ENCODE measurements at regions not wholly inside any gene's neighbourhood (a gene's known extent, or its start where the extent isn't known, plus 50 kb on each side); places are given as distances from the start of the nearest gene placed in this dataset.

DNA sequence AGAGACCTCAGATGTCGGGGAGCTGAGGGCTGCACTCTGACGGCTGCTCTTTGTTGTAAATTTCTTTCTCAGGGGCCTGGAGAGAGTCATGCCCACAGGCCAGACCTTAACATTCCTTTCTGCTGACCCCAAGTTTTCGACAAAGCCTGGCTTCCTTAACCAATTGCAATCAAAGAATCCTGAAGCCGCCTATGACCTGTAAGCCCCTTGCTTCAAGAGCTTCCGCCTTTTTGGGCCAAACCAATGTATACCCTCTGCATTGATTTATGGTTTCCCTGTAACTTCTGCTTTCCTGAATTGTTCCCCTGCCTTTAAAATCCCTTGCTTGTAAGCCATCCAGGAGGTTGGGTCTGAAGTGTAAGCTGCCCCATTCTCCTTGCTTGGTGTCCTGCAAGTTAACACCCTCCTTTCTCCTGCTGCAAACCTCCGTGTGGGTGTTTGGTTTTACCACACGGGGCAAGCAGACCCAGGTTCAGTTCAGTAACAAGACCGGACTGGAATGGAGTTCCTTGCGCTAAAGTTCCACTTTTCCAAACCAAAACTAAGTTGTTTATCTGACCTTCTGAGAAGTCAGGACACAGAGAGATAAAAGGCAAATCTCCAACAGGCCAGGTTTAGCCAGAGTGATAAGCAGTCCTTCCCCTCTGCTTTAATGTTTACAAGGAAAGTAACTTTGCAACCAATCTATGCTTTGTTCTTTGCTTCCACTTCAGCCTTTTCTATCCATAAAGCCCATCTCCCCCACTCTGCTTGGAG is 141.6 kb downstream of the KCNJ12 start:
- H3K27ac Mint-ChIP-seq: no peak overlapping the region
- H3K27me3 ChIP-seq (ENCODE audit: insufficient read depth, low read length): no peaks in the 10 kb centered on the region
- H3K4me1 ChIP-seq (ENCODE audit: insufficient read depth, low read length): no peaks in the 10 kb centered on the region
- peaks cover 5 to 8% of the 10 kb centered on the region in 2 donors for H3K27me3 Mint-ChIP-seq
- DNase-seq: no peak
- no peak overlapping the region for H3K4me3 Mint-ChIP-seq
- H3K9me3 Mint-ChIP-seq: no peaks in the 10 kb centered on the region
- CTCF ChIA-PET (ENCODE audit: partially characterized antibody): no interaction called here
- intact Hi-C loops (cut with micrococcal nuclease): no loop called here
- H3K4me3 ChIP-seq (ENCODE audit: low read length in 2 of 2): no peak overlapping the region
- no peak overlapping the region for H3K27ac ChIP-seq (ENCODE audit: low read depth, low read length)
- no peaks in the 10 kb centered on the region for H3K4me1 Mint-ChIP-seq
- no peaks in the 10 kb centered on the region for H3K36me3 ChIP-seq (ENCODE audit: insufficient read depth, low read length)
- POLR2A ChIA-PET (ENCODE audit: partially characterized antibody): no interaction called here
- no peaks in the 10 kb centered on the region for H3K9me3 ChIP-seq (ENCODE audit: control insufficient read depth in 1 of 2, low read length in 2 of 2)
- no peaks in the 10 kb centered on the region for H3K36me3 Mint-ChIP-seq

DNA sequence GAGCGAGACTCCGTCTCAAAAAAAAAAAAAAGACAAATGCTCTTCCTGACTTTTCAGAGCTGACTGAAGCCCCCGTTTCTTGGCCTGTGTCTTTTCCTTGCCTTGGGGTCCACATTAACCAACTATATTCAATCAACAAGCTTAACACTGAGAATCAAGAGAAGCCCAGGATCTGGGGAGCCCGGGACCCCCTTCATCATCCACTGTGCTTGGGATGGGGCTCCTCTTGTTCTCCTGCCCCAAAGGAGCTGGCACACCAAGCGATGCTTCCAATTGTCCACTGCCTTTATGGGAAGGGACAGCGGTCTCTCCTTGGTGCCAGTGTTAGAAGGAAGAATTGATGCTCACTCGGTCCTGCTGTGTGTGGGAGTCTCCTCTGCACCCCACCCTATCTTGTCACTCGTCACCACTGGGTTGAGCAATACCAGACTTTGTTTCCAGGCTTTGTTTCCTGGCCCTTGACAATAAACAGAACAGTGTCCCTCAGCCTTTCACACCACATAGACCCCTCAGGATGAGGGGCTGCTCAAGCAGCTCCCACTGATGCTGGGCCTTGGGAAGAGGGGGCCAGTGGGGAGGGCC is 146.7 kb downstream of the KCNJ12 start:
- Histone ChIP-seq H3K4me3 (ENCODE audit: low read length in 2 of 2) (no peak overlapping the region), H3K27me3 (ENCODE audit: insufficient read depth, low read length) (no peaks in the 10 kb centered on the region), H3K27ac (ENCODE audit: low read depth, low read length) (no peak overlapping the region), H3K36me3 (ENCODE audit: insufficient read depth, low read length) (no peaks in the 10 kb centered on the region), H3K4me1 (ENCODE audit: insufficient read depth, low read length) (no peaks in the 10 kb centered on the region), H3K9me3 (ENCODE audit: control insufficient read depth in 1 of 2, low read length in 2 of 2) (no peaks in the 10 kb centered on the region)
- no peak overlapping the region for H3K27ac Mint-ChIP-seq
- ChIA-PET POLR2A (ENCODE audit: partially characterized antibody) (no interaction called here), CTCF (ENCODE audit: partially characterized antibody) (interaction anchor here (1.1 to 1.6 kb wide), 2 partner anchors 10 to 11 kb away, joined by 4 to 7 read pairs; no protein-coding TSS in a partner anchor)
- intact Hi-C loops (cut with micrococcal nuclease): no loop called here
- no peaks in the 10 kb centered on the region for H3K4me1 Mint-ChIP-seq
- H3K27me3 Mint-ChIP-seq: peaks cover 8 to 13% of the 10 kb centered on the region in 2 donors
- no peaks in the 10 kb centered on the region for H3K9me3 Mint-ChIP-seq
- DNase-seq: no peak
- no peaks in the 10 kb centered on the region for H3K36me3 Mint-ChIP-seq
- H3K4me3 Mint-ChIP-seq: no peak overlapping the region

DNA sequence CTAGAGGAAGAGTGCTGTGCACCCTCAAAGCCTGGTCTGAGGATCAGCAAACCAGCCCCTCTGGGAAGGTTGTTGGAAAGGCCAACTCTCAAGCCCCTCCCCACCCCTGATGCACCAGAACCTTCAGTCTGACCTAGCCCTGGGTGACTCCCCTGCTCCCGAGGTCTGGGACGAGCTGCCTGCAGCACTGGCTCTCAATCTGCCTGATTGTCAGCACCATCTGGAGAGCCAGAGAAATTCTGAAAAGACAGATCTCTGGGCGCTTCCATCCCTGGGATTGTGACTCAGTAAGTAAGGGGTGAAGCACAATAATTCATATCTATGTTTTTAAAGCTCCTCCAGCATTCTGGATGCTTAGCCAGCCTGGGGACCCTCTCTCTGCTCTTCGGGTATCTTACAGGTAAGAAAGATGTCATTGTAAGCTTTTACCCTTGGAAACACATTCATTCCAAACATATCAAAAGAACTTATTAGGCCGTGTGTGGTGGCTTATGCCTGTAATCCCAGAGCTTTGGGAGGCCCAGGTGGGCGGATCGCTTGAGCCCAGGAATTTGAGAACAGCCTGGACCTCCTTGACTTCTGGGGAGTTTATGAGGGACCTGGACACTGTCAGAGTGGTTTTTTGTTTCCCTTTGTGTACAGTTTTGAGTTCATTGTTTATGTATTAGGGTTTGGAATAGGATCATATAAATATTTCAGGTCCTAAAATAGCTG is 147.5 kb downstream of the KCNJ12 start:
- H3K9me3 Mint-ChIP-seq: no peaks in the 10 kb centered on the region
- no peaks in the 10 kb centered on the region for H3K36me3 Mint-ChIP-seq
- POLR2A ChIA-PET (ENCODE audit: partially characterized antibody): no interaction called here
- peaks cover 8 to 13% of the 10 kb centered on the region in 2 donors for H3K27me3 Mint-ChIP-seq
- H3K27ac Mint-ChIP-seq: no peak overlapping the region
- Histone ChIP-seq H3K4me1 (ENCODE audit: insufficient read depth, low read length) (no peaks in the 10 kb centered on the region), H3K27ac (ENCODE audit: low read depth, low read length) (no peak overlapping the region), H3K4me3 (ENCODE audit: low read length in 2 of 2) (no peak overlapping the region), H3K27me3 (ENCODE audit: insufficient read depth, low read length) (no peaks in the 10 kb centered on the region), H3K36me3 (ENCODE audit: insufficient read depth, low read length) (no peaks in the 10 kb centered on the region), H3K9me3 (ENCODE audit: control insufficient read depth in 1 of 2, low read length in 2 of 2) (no peaks in the 10 kb centered on the region)
- intact Hi-C loops (cut with micrococcal nuclease): no loop called here
- H3K4me1 Mint-ChIP-seq: no peaks in the 10 kb centered on the region
- CTCF ChIA-PET (ENCODE audit: partially characterized antibody): interaction anchor here (1.6 to 1.9 kb wide), 2 partner anchors 10 to 12 kb away, joined by 4 to 6 read pairs; no protein-coding TSS in a partner anchor
- no peak overlapping the region for H3K4me3 Mint-ChIP-seq
- DNase-seq: no peak

GRCh38 chr17:21524211-21524591 is 148.0 kb downstream of the KCNJ12 start:
- H3K9me3 ChIP-seq (ENCODE audit: control insufficient read depth in 1 of 2, low read length in 2 of 2): no peaks in the 10 kb centered on the region
- no peak overlapping the region for H3K4me3 ChIP-seq (ENCODE audit: low read length in 2 of 2)
- no peak overlapping the region for H3K27ac Mint-ChIP-seq
- H3K27me3 Mint-ChIP-seq: peaks cover 7 to 13% of the 10 kb centered on the region in 2 donors
- no peaks in the 10 kb centered on the region for H3K4me1 Mint-ChIP-seq
- ChIA-PET CTCF (ENCODE audit: partially characterized antibody) (interaction anchor here (1.0 to 1.9 kb wide), 2 partner anchors 13 to 244 kb away, joined by 3 to 6 read pairs; no protein-coding TSS in a partner anchor), POLR2A (ENCODE audit: partially characterized antibody) (no interaction called here)
- intact Hi-C loops (cut with micrococcal nuclease): no loop called here
- H3K4me3 Mint-ChIP-seq: no peak overlapping the region
- no peaks in the 10 kb centered on the region for H3K4me1 ChIP-seq (ENCODE audit: insufficient read depth, low read length)
- H3K27ac ChIP-seq (ENCODE audit: low read depth, low read length): no peak overlapping the region
- no peak for DNase-seq
- no peaks in the 10 kb centered on the region for H3K9me3 Mint-ChIP-seq
- no peaks in the 10 kb centered on the region for H3K27me3 ChIP-seq (ENCODE audit: insufficient read depth, low read length)
- no peaks in the 10 kb centered on the region for H3K36me3 Mint-ChIP-seq
- H3K36me3 ChIP-seq (ENCODE audit: insufficient read depth, low read length): no peaks in the 10 kb centered on the region

- ChIA-PET POLR2A (ENCODE audit: partially characterized antibody) (no interaction called here), CTCF (ENCODE audit: partially characterized antibody) (interaction anchor here (0.7 to 1.9 kb wide), 3 partner anchors 13 to 68 kb away, joined by 3 to 6 read pairs (median 4); no protein-coding TSS in a partner anchor)
- no peak overlapping the region for H3K27ac ChIP-seq (ENCODE audit: low read depth, low read length)
- no peak for DNase-seq
- Mint-ChIP-seq H3K4me1 (no peaks in the 10 kb centered on the region), H3K9me3 (no peaks in the 10 kb centered on the region), H3K27ac (no peak overlapping the region), H3K4me3 (no peak overlapping the region), H3K36me3 (no peaks in the 10 kb centered on the region), H3K27me3 (peaks cover 5 to 13% of the 10 kb centered on the region in 2 donors)
- intact Hi-C loops (cut with micrococcal nuclease): no loop called here
- H3K9me3 ChIP-seq (ENCODE audit: control insufficient read depth in 1 of 2, low read length in 2 of 2): no peaks in the 10 kb centered on the region
- H3K4me1 ChIP-seq (ENCODE audit: insufficient read depth, low read length): no peaks in the 10 kb centered on the region
- no peaks in the 10 kb centered on the region for H3K36me3 ChIP-seq (ENCODE audit: insufficient read depth, low read length)
- no peaks in the 10 kb centered on the region for H3K27me3 ChIP-seq (ENCODE audit: insufficient read depth, low read length)
- no peak overlapping the region for H3K4me3 ChIP-seq (ENCODE audit: low read length in 2 of 2)
Observed at GRCh38 chr17:21525464-21526130, 149.4 kb downstream of the KCNJ12 start.

DNA sequence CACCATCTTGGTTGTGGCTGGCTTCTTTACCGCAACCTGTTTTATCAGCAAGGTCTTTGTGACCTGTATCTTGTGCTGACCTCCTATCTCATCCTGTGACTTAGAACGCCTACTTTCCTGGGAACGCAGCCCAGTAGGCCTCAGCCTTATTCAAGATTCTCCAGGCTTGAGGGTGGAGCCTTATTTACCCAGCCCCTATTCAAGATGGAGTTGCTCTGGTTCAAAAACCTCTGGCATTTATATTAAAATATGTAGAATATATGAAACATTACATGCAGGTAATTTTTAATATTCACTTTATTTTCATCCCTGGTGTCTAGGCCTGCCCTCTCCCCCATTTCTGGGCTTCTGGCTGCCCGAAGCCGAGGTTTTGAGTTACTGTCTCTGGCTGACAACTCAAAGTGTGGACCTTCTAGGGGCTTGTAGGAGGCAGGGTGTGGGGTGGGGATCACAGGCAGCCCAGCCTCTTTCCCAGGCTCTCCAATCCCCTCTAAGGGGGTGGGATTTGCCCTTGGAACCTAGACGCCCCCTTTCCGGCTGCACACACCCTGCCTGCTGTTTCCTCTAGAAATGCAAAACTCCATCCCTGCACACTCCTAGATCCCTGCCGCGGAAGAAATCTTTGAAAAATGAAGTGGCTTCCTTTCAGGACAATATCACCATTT is 152.0 kb downstream of the KCNJ12 start:
- Mint-ChIP-seq H3K36me3 (peaks cover 0 to 1% of the 10 kb centered on the region in 2 donors), H3K4me3 (no peak overlapping the region), H3K27me3 (peaks cover 0 to 5% of the 10 kb centered on the region in 2 donors), H3K9me3 (no peaks in the 10 kb centered on the region), H3K4me1 (peaks cover 0 to 3% (median 1%) of the 10 kb centered on the region in 4 donors), H3K27ac (no peak overlapping the region)
- Histone ChIP-seq H3K36me3 (ENCODE audit: insufficient read depth, low read length) (no peaks in the 10 kb centered on the region), H3K27me3 (ENCODE audit: insufficient read depth, low read length) (no peaks in the 10 kb centered on the region), H3K4me3 (ENCODE audit: low read length in 2 of 2) (no peak overlapping the region), H3K9me3 (ENCODE audit: control insufficient read depth in 1 of 2, low read length in 2 of 2) (no peaks in the 10 kb centered on the region), H3K4me1 (ENCODE audit: insufficient read depth, low read length) (peaks cover 3% of the 10 kb centered on the region), H3K27ac (ENCODE audit: low read depth, low read length) (no peak overlapping the region)
- no peak for DNase-seq
- CTCF ChIA-PET (ENCODE audit: partially characterized antibody): no interaction called here
- intact Hi-C loops (cut with micrococcal nuclease): no loop called here
- POLR2A ChIA-PET (ENCODE audit: partially characterized antibody): no interaction called here
